HL-60 (cell line): ENCODE measurements at regions not wholly inside any gene's neighbourhood (a gene's known extent, or its start where the extent isn't known, plus 50 kb on each side); places are given as distances from the start of the nearest gene placed in this dataset.

Experiments used
- DNase-seq, 2 experiments: peaks; one replicate each; pipeline ENCODE4 v3.0.0-alpha.2; 2010 to 2020; ENCODE audit warnings: low read depth in 1 of 2, low spot score in 1 of 2
- H3K27ac ChIP-seq: fragments of 250-450 bp; sonication (Bioruptor Pico); replicated peaks from 2 replicates; pipeline ENCODE4 v1.5.1; 2020; ENCODE audit warnings: mild to moderate bottlenecking, moderate library complexity
- H3K27me3 ChIP-seq: fragments of 250-450 bp; sonication (Bioruptor Pico); 2 replicates; pipeline ENCODE4 v1.5.1; 2021; ENCODE audit warnings: mild to moderate bottlenecking, moderate library complexity; ENCODE audit not compliant: insufficient read depth, poor library complexity, severe bottlenecking
- H3K4me3 ChIP-seq: replicated peaks from 2 replicates; pipeline ENCODE4 v1.5.1; 2011; ENCODE audit warnings: mild to moderate bottlenecking, control low read depth, low read length; ENCODE audit not compliant: insufficient read depth
- GABPA ChIP-seq: IDR thresholded peaks from 2 replicates; pipeline ENCODE4 v1.6.1; 2012; ENCODE audit warnings: low read depth
- POLR2AphosphoS5 ChIP-seq: IDR thresholded peaks from 2 replicates; pipeline ENCODE4 v1.6.1; 2012; ENCODE audit warnings: low read depth
- SPI1 ChIP-seq: IDR thresholded peaks from 2 replicates; pipeline ENCODE4 v1.6.1; 2012; ENCODE audit warnings: low read depth, mild to moderate bottlenecking, borderline replicate concordance
- TF ChIP-seq, protein P1 (sequence below): IDR thresholded peaks from one replicate; pipeline ENCODE4 v1.5.1; 2011; ENCODE audit warnings: low read length, control low read depth, inconsistent platforms; ENCODE audit not compliant: insufficient read depth
- TF ChIP-seq, protein P2 (sequence below): IDR thresholded peaks from 2 replicates; pipeline ENCODE4 v1.6.1; 2012; ENCODE audit warnings: low read depth; ENCODE audit not compliant: insufficient replicate concordance

DNA sequence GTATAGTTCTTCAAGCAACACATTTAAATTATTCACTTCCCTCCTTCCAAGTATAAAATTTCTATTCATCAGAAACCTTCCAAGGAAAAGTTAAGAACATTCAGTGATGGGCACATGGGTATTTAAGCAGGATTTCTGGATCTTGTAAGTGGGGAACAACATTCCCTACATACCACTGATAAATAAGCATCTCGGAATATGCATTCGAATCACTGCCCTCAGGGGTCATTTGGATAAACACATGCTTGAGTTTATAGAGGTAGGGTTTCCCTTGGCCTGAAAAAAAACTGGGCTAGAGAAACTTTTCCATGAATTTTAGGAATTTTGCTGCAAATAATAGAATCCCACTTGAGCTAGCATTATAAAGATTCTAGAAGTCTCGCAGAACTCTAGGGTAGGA, 143.9 kb downstream of the SOX3 start:
- DNase-seq = no peak
- TF ChIP-seq GABPA = no peak
- TF ChIP-seq, protein P1, sequence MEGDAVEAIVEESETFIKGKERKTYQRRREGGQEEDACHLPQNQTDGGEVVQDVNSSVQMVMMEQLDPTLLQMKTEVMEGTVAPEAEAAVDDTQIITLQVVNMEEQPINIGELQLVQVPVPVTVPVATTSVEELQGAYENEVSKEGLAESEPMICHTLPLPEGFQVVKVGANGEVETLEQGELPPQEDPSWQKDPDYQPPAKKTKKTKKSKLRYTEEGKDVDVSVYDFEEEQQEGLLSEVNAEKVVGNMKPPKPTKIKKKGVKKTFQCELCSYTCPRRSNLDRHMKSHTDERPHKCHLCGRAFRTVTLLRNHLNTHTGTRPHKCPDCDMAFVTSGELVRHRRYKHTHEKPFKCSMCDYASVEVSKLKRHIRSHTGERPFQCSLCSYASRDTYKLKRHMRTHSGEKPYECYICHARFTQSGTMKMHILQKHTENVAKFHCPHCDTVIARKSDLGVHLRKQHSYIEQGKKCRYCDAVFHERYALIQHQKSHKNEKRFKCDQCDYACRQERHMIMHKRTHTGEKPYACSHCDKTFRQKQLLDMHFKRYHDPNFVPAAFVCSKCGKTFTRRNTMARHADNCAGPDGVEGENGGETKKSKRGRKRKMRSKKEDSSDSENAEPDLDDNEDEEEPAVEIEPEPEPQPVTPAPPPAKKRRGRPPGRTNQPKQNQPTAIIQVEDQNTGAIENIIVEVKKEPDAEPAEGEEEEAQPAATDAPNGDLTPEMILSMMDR = no peak
- Histone ChIP-seq H3K4me3 (no peak overlapping the region), H3K27ac (no peak overlapping the region), H3K27me3 (no peaks in the 10 kb centered on the region)

DNA sequence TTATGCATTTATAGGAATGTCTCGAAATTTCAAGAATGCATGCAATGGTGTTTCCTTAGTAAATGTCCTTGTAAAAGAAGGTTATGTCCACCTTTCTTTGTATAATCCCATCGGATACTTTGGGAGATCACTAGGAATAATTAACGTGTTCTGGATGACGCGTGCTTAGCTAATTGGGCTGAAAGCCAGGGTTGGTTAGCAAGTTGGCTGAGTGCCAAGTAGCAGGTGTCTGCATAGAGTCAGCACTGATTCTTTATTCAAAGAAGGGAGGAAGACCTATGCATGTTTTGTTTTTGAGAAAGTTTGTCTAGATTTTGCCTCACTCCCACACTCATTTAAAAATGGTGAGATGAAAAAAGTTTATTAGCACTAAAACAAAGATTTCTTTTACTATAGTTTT, 144.6 kb downstream of the SOX3 start:
- H3K27ac ChIP-seq = no peak overlapping the region
- TF ChIP-seq GABPA (no peak), SPI1 (no peak), POLR2AphosphoS5 (no peak)
- TF ChIP-seq, protein P2, sequence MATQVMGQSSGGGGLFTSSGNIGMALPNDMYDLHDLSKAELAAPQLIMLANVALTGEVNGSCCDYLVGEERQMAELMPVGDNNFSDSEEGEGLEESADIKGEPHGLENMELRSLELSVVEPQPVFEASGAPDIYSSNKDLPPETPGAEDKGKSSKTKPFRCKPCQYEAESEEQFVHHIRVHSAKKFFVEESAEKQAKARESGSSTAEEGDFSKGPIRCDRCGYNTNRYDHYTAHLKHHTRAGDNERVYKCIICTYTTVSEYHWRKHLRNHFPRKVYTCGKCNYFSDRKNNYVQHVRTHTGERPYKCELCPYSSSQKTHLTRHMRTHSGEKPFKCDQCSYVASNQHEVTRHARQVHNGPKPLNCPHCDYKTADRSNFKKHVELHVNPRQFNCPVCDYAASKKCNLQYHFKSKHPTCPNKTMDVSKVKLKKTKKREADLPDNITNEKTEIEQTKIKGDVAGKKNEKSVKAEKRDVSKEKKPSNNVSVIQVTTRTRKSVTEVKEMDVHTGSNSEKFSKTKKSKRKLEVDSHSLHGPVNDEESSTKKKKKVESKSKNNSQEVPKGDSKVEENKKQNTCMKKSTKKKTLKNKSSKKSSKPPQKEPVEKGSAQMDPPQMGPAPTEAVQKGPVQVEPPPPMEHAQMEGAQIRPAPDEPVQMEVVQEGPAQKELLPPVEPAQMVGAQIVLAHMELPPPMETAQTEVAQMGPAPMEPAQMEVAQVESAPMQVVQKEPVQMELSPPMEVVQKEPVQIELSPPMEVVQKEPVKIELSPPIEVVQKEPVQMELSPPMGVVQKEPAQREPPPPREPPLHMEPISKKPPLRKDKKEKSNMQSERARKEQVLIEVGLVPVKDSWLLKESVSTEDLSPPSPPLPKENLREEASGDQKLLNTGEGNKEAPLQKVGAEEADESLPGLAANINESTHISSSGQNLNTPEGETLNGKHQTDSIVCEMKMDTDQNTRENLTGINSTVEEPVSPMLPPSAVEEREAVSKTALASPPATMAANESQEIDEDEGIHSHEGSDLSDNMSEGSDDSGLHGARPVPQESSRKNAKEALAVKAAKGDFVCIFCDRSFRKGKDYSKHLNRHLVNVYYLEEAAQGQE = no peak
- TF ChIP-seq, protein P1 = no peak
- H3K4me3 ChIP-seq = no peak overlapping the region
- H3K27me3 ChIP-seq = no peaks in the 10 kb centered on the region
- no peak for DNase-seq

DNA sequence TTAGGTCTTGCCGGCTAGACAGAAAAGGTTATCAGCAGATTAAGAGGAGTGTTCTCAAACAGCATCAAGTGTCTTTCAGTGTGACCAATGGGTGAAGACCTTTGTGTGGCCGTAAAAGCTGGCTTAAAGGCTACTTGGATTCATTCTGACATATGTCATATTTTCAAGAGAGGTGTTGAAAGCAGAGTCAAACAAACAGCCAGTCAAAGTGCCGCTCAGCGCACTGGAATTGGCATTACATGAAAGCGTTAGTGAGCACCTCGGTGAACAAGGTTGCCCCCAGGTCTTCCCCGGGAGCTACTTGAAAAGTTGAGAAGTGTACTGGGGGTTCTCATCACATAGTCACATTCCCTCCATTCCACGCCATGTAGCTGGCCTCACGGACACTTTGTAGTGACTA, 148.9 kb downstream of the SOX3 start:
- no peak for TF ChIP-seq SPI1
- TF ChIP-seq GABPA = no peak
- TF ChIP-seq POLR2AphosphoS5 = no peak
- TF ChIP-seq, protein P2 = no peak
- TF ChIP-seq, protein P1 = no peak
- Histone ChIP-seq H3K4me3 (no peak overlapping the region), H3K27me3 (no peaks in the 10 kb centered on the region), H3K27ac (no peak overlapping the region)
- no peak for DNase-seq

DNA sequence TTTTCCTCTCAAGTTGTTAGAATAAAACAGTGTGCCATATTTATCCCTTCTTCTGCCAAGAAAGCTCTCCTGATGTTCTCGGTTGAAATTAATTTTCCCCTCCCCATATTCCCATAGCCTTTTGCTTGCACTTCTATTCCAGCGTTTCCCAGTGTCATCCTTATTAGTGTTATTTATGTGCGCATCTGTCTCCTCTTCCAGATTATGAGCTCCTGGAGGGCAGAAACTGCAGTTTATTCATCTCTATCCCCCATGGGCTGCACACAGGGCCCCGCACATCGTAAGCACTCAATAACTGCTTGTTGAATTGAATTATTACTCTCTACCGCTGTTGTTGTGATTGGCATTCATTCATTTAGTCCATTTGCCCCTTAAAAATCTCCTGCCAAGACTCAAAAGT, 149.4 kb downstream of the SOX3 start:
- TF ChIP-seq, protein P2 = no peak
- TF ChIP-seq GABPA = no peak
- no peak for TF ChIP-seq POLR2AphosphoS5
- TF ChIP-seq, protein P1 = no peak
- TF ChIP-seq SPI1 = no peak
- Histone ChIP-seq H3K27ac (no peak overlapping the region), H3K4me3 (no peak overlapping the region), H3K27me3 (no peaks in the 10 kb centered on the region)
- no peak for DNase-seq
